NCI-H2107 treated with DMSO at 0.1 percent for 48 hours (cell line): ENCODE measurements at regions not wholly inside any gene's neighbourhood (a gene's known extent, or its start where the extent isn't known, plus 50 kb on each side); places are given as distances from the start of the nearest gene placed in this dataset.
"Not testable (repeated sequence)": the region's sequence is repeated elsewhere in the genome, so short reads cannot be mapped to it uniquely, and the experiment has no call there.

Experiments used
- DNase-seq: peaks from one replicate; lab custom pipeline; 2025; ENCODE audit not compliant: unreplicated experiment; lab: John Stamatoyannopoulos, UW

- no peak for DNase-seq
These were observed 99.1 kb upstream of the TCF4 start for GRCh38 chr18:55687106-55687505.

GRCh38 chr18:55685638-55686037 is 97.6 kb upstream of the TCF4 start:
- DNase-seq = no peak

GRCh38 chr18:55672574-55673361 is 84.8 kb upstream of the TCF4 start:
- DNase-seq = no peak

- no peak for DNase-seq
These were observed 77.5 kb upstream of the TCF4 start for GRCh38 chr18:55665506-55665905.

GRCh38 chr18:55664758-55665400 is 76.9 kb upstream of the TCF4 start:
- not testable (repeated sequence) for DNase-seq

- DNase-seq = no peak
These were observed 75.9 kb upstream of the TCF4 start for GRCh38 chr18:55663891-55664290.

- DNase-seq = no peak
These were observed 70.6 kb upstream of the TCF4 start for GRCh38 chr18:55658598-55658997.

- DNase-seq = no peak
These were observed 69.8 kb upstream of the TCF4 start for GRCh38 chr18:55657572-55658331.

GRCh38 chr18:55654986-55655385 is 67.0 kb upstream of the TCF4 start:
- DNase-seq = no peak

- no peak for DNase-seq
These were observed 63.2 kb upstream of the TCF4 start for GRCh38 chr18:55651236-55651635.

- DNase-seq = no peak
These were observed 62.4 kb upstream of the TCF4 start for GRCh38 chr18:55650363-55650870.

GRCh38 chr18:55647331-55647730 is 59.3 kb upstream of the TCF4 start:
- DNase-seq = no peak

GRCh38 chr18:55642191-55642590 is 54.2 kb upstream of the TCF4 start:
- no peak for DNase-seq

- DNase-seq = no peak
These were observed 53.5 kb upstream of the TCF4 start for GRCh38 chr18:55641486-55641885.
